ENCODE measurements at regions not wholly inside any gene's neighbourhood (a gene's known extent, or its start where the extent isn't known, plus 50 kb on each side); places are given as distances from the start of the nearest gene placed in this dataset.

DNA sequence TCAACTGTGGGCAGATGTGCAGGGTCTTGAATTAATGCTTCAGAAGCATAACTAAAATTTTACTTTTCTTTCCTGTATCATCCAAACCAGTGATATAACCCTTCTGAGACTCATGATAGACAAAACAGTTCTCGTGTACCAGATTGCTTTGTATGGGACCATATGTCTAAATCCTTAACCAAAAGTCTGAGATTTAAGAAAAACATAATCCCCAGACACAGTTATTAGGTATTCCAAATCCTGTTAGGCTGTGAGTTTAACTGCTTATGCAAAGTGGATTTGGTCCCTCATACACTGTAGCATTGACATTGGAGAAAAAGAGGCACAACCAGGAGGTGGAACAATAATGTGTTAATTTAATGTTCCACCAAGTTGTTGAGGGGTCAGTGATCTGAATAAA lies 235.0 kb downstream of the PMAIP1 start:
- Histone ChIP-seq H3K9me3 (no peaks in the 10 kb centered on the region), H3K4me1 (ENCODE audit: control insufficient read depth in 1 of 2, insufficient read depth in 1 of 2, low read depth in 1 of 2, low read length in 1 of 2) (no peaks in the 10 kb centered on the region), H3K4me3 (ENCODE audit: low read depth in 1 of 2, low read length in 1 of 2) (no peak overlapping the region), H3K27me3 (no peaks in the 10 kb centered on the region), H3K36me3 (no peaks in the 10 kb centered on the region), H3K27ac (no peak overlapping the region)
- TF ChIP-seq, protein P1, sequence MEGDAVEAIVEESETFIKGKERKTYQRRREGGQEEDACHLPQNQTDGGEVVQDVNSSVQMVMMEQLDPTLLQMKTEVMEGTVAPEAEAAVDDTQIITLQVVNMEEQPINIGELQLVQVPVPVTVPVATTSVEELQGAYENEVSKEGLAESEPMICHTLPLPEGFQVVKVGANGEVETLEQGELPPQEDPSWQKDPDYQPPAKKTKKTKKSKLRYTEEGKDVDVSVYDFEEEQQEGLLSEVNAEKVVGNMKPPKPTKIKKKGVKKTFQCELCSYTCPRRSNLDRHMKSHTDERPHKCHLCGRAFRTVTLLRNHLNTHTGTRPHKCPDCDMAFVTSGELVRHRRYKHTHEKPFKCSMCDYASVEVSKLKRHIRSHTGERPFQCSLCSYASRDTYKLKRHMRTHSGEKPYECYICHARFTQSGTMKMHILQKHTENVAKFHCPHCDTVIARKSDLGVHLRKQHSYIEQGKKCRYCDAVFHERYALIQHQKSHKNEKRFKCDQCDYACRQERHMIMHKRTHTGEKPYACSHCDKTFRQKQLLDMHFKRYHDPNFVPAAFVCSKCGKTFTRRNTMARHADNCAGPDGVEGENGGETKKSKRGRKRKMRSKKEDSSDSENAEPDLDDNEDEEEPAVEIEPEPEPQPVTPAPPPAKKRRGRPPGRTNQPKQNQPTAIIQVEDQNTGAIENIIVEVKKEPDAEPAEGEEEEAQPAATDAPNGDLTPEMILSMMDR (IDR thresholded peaks at IDR 0.05), result no peak

DNA sequence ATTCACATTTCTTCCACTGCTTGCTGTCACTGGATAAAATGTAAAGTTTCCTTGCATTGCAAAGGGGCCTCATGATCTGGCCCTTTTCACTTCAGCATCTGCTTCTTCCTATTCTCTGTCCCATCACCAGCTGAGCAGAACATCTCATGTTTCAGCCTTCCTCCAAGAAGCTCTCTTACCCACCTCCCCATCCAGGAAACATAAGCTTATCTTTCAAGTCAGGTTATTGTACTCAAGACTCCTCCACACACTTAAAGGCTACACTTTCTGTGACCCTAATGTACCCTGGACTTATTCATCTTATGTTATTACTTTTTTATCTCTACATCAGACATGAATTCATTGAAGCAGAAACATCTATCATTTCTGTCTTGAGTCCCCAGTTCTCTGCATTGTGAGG lies 230.5 kb downstream of the PMAIP1 start:
- H3K27me3 ChIP-seq, result no peaks in the 10 kb centered on the region
- no peaks in the 10 kb centered on the region for H3K36me3 ChIP-seq
- TF ChIP-seq, protein P1 (IDR thresholded peaks at IDR 0.05), result no peak
- H3K4me3 ChIP-seq (ENCODE audit: low read depth in 1 of 2, low read length in 1 of 2), result no peak overlapping the region
- no peak overlapping the region for H3K27ac ChIP-seq
- no peaks in the 10 kb centered on the region for H3K4me1 ChIP-seq (ENCODE audit: control insufficient read depth in 1 of 2, insufficient read depth in 1 of 2, low read depth in 1 of 2, low read length in 1 of 2)
- H3K9me3 ChIP-seq, result no peaks in the 10 kb centered on the region

DNA sequence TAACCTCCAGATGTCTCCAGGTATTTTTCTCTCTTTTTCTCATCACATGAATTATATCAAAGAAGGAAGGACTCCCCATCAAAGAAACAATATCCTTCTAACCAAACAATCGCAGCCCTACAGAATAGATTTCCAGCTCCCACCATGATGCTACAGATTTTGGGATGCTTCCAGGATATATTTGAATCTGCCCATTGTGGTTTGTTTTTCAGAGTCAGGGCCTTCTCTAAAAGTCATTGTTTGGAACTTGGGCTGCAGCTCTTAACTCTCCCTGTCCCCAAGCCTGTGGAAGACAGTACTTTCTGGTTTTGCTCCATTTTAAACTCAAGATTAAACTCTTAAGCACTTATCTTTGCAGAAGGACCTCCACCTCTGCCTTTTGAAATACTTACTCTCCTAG lies 223.2 kb downstream of the PMAIP1 start:
- Histone ChIP-seq H3K4me3 (ENCODE audit: low read depth in 1 of 2, low read length in 1 of 2) (no peak overlapping the region), H3K36me3 (no peaks in the 10 kb centered on the region), H3K27me3 (no peaks in the 10 kb centered on the region), H3K27ac (no peak overlapping the region), H3K4me1 (ENCODE audit: control insufficient read depth in 1 of 2, insufficient read depth in 1 of 2, low read depth in 1 of 2, low read length in 1 of 2) (no peaks in the 10 kb centered on the region), H3K9me3 (no peaks in the 10 kb centered on the region)
- TF ChIP-seq, protein P1 (IDR thresholded peaks at IDR 0.05), result no peak

DNA sequence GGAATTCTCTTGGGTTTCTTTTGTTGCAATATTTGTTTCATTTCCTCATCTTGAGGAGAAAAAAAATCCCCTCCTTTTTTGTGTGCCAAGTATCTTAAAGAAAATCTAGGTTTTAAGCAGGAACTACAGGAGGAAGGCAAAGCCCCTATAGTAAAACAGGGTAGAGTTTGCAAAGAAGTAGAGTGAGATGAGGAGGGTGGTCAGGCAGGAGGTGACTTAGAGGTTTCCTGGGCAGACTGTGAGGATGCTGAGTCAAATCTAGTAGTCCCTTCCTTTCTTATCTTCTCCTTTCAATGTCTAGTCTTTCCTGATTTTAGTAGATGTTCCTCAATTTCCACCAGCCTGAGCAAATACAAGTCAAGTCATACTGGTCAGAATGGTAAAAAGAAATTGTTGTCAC lies 222.5 kb downstream of the PMAIP1 start:
- no peaks in the 10 kb centered on the region for H3K4me1 ChIP-seq (ENCODE audit: control insufficient read depth in 1 of 2, insufficient read depth in 1 of 2, low read depth in 1 of 2, low read length in 1 of 2)
- H3K9me3 ChIP-seq, result no peaks in the 10 kb centered on the region
- TF ChIP-seq, protein P1 (IDR thresholded peaks at IDR 0.05), result no peak
- H3K27ac ChIP-seq, result no peak overlapping the region
- no peak overlapping the region for H3K4me3 ChIP-seq (ENCODE audit: low read depth in 1 of 2, low read length in 1 of 2)
- no peaks in the 10 kb centered on the region for H3K27me3 ChIP-seq
- no peaks in the 10 kb centered on the region for H3K36me3 ChIP-seq

DNA sequence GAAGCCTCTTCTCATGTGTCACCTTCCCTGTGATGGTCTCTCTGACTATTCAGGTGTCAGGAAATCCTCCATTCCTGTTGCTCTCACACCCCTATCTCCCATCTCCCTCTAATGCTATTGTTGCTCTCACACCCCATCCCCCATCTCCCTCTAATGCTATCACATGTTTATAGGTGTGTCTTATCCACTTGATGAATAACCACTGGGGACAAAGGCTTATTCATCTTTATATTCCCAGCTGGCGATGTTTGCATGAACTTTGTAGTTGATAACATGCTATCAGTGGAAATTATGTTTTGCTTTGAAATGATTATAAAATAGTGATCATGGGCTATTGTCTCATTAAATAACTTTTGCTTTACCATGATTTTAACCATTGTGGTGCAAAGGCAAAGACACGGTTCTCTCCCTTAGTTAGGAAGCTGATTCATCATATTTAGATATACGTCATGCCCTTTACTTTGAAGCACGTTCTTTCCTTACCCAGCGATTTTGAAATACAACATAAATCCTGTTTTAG lies 220.5 kb downstream of the PMAIP1 start:
- no peaks in the 10 kb centered on the region for H3K36me3 ChIP-seq

More for the DNA sequence above, 220.5 kb downstream of the PMAIP1 start:
- H3K4me1 ChIP-seq (ENCODE audit: control insufficient read depth in 1 of 2, insufficient read depth in 1 of 2, low read depth in 1 of 2, low read length in 1 of 2), result no peaks in the 10 kb centered on the region
- TF ChIP-seq, protein P1 (IDR thresholded peaks at IDR 0.05), result no peak
- H3K27me3 ChIP-seq, result no peaks in the 10 kb centered on the region
- H3K4me3 ChIP-seq (ENCODE audit: low read depth in 1 of 2, low read length in 1 of 2), result no peak overlapping the region
- no peaks in the 10 kb centered on the region for H3K9me3 ChIP-seq
- H3K27ac ChIP-seq, result no peak overlapping the region

Data from neutrophil (primary cell).